CD4-positive, alpha-beta memory T cell (primary cell): ENCODE measurements at regions not wholly inside any gene's neighbourhood (a gene's known extent, or its start where the extent isn't known, plus 50 kb on each side); places are given as distances from the start of the nearest gene placed in this dataset.

Experiments used
- CTCF ChIA-PET: fragments of 350-600 bp; sonication (Branson Sonifier 250); formaldehyde crosslinking; loops from one replicate; lab custom pipeline; 2021; ENCODE audit warnings: inconsistent platforms; ENCODE audit not compliant: partially characterized antibody; lab: Charles Lee
- POLR2A ChIA-PET: fragments of 350-600 bp; sonication (Branson Sonifier 250); formaldehyde crosslinking; loops from one replicate; lab custom pipeline; 2021; ENCODE audit not compliant: partially characterized antibody; lab: Charles Lee
- DNase-seq, 5 donors: peaks; one replicate each; pipeline versions ENCODE4 v3.0.0 to v3.0.0-alpha.2; 2020 to 2022; ENCODE audit warnings: mixed read lengths in 1 of 5
- H3K27ac ChIP-seq: one replicate; pipeline ENCODE4 v1.7.0; 2013; ENCODE audit warnings: low read depth, low read length
- H3K27me3 ChIP-seq: 2 replicates; pipeline ENCODE4 v1.7.0; 2013; ENCODE audit warnings: mild to moderate bottlenecking, low read length, moderate library complexity; ENCODE audit not compliant: insufficient read depth
- H3K36me3 ChIP-seq: 2 replicates; pipeline ENCODE4 v1.7.0; 2013; ENCODE audit warnings: mild to moderate bottlenecking, low read length, moderate library complexity; ENCODE audit not compliant: insufficient read depth
- H3K4me1 ChIP-seq: 2 replicates; pipeline ENCODE4 v1.7.0; 2013; ENCODE audit warnings: mild to moderate bottlenecking, low read length, moderate library complexity; ENCODE audit not compliant: insufficient read depth
- H3K4me3 ChIP-seq, 2 donors: one replicate each; pipeline ENCODE4 v1.7.0; 2013; ENCODE audit warnings: low read length in 2 of 2, mild to moderate bottlenecking in 1 of 2
- H3K9me3 ChIP-seq, 2 donors: one replicate each; pipeline ENCODE4 v1.7.0; 2013; ENCODE audit warnings: low read length in 2 of 2, control low read depth in 1 of 2; ENCODE audit not compliant: control insufficient read depth in 1 of 2
- H3K27ac Mint-ChIP-seq, 7 donors: one replicate each; pipeline ENCODE4 v1.8.0; 2020 to 2021; ENCODE audit warnings: mixed read lengths in 7 of 7, mild to moderate bottlenecking in 6 of 7, inconsistent platforms in 3 of 7, moderate library complexity in 3 of 7
- H3K27me3 Mint-ChIP-seq, 2 donors: one replicate each; pipeline ENCODE4 v1.8.0; 2020 to 2021; ENCODE audit warnings: mixed read lengths in 2 of 2
- H3K36me3 Mint-ChIP-seq, 2 donors: one replicate each; pipeline ENCODE4 v1.8.0; 2020 to 2021; ENCODE audit warnings: mixed read lengths in 2 of 2, inconsistent platforms in 1 of 2, mild to moderate bottlenecking in 1 of 2
- H3K4me1 Mint-ChIP-seq, 4 donors: one replicate each; pipeline ENCODE4 v1.8.0; 2020 to 2021; ENCODE audit warnings: mixed read lengths in 4 of 4, mild to moderate bottlenecking in 1 of 4
- H3K4me3 Mint-ChIP-seq, 8 donors: one replicate each; pipeline ENCODE4 v1.8.0; 2020 to 2021; ENCODE audit warnings: mixed read lengths in 8 of 8, mild to moderate bottlenecking in 7 of 8, moderate library complexity in 6 of 8, inconsistent platforms in 3 of 8
- H3K9me3 Mint-ChIP-seq, 8 donors: one replicate each; pipeline ENCODE4 v1.8.0; 2020 to 2021; ENCODE audit warnings: mixed read lengths in 8 of 8, mild to moderate bottlenecking in 5 of 8, inconsistent platforms in 3 of 8, moderate library complexity in 1 of 8
- intact Hi-C: fragments of 100-400 bp; cut with micrococcal nuclease; formaldehyde crosslinking; loops from one replicate; pipeline ENCODE4 v1.15.1; 2023

DNA sequence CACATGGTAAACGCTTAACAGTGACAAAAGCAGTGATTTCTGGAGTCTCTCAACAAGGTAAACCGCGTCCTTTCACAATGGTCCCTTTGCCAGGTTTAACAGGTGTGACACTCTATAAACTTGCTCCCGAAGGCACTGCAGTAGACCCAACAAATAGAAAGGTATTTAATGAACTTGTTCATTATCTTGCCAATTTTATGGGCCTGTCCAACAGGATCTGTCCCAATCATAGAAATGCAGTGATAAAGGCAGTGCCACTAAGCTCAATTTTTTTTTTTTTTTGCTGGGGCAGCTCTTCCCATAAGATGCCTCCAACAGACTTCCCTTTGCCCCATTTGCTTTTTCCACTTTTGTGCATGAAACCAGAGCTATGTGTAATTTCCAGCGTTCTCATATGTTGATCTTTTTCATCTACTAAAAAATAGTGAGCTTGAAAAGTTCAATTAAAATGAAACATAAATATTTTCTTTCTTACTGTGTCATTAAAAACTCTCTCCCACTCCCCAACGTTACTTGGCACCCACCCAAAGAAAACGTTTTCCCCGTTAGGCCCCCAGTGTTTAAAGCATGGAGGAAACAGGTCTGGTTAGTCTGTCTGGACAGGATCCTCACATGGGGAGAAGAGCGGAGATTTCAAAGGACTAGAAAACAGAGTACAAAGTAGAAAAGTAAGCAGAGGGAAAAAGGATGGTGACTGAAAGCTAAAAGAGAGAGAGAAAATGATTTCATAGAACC lies 80.9 kb upstream of the SPATA31D4 start:
- ChIA-PET POLR2A (no interaction called here), CTCF (no interaction called here)
- DNase-seq: no peak
- H3K4me1 ChIP-seq: no peaks in the 10 kb centered on the region
- no peaks in the 10 kb centered on the region for H3K27me3 ChIP-seq
- H3K27ac ChIP-seq: no peak overlapping the region
- no peaks in the 10 kb centered on the region for H3K9me3 ChIP-seq
- Mint-ChIP-seq H3K4me3 (no peak overlapping the region), H3K27me3 (no peaks in the 10 kb centered on the region), H3K9me3 (peaks cover 0 to 2% (median 0%) of the 10 kb centered on the region in 8 donors), H3K36me3 (no peaks in the 10 kb centered on the region), H3K4me1 (no peaks in the 10 kb centered on the region), H3K27ac (no peak overlapping the region)
- intact Hi-C loops: no loop called here
- no peak overlapping the region for H3K4me3 ChIP-seq
- H3K36me3 ChIP-seq: no peaks in the 10 kb centered on the region

DNA sequence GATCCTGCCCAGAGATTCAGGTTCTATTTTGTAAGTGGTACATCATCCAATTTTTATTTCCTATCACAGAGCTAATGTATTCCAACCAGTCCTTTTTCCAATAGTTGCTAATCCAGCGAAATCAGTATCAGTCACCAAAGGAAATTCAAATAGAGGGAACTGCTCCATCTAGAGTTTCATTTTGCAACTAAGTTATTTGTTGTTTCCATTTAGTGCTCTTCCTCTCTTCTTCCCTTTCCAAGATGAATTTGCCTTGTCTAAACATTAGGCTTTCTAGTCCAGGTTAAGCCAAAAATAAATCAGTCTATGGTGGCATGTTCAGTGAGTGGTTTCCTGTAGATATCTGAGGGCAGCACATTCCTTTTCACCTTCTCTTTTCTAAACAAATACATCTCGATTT lies 79.8 kb upstream of the SPATA31D4 start:
- intact Hi-C loops: no loop called here
- ChIA-PET POLR2A (no interaction called here), CTCF (no interaction called here)
- Mint-ChIP-seq H3K4me1 (no peaks in the 10 kb centered on the region), H3K27ac (no peak overlapping the region), H3K27me3 (no peaks in the 10 kb centered on the region), H3K36me3 (no peaks in the 10 kb centered on the region), H3K9me3 (peaks cover 0 to 2% (median 0%) of the 10 kb centered on the region in 8 donors), H3K4me3 (no peak overlapping the region)
- Histone ChIP-seq H3K9me3 (no peaks in the 10 kb centered on the region), H3K27ac (no peak overlapping the region), H3K4me3 (no peak overlapping the region), H3K4me1 (no peaks in the 10 kb centered on the region), H3K36me3 (no peaks in the 10 kb centered on the region), H3K27me3 (no peaks in the 10 kb centered on the region)
- DNase-seq: no peak

DNA sequence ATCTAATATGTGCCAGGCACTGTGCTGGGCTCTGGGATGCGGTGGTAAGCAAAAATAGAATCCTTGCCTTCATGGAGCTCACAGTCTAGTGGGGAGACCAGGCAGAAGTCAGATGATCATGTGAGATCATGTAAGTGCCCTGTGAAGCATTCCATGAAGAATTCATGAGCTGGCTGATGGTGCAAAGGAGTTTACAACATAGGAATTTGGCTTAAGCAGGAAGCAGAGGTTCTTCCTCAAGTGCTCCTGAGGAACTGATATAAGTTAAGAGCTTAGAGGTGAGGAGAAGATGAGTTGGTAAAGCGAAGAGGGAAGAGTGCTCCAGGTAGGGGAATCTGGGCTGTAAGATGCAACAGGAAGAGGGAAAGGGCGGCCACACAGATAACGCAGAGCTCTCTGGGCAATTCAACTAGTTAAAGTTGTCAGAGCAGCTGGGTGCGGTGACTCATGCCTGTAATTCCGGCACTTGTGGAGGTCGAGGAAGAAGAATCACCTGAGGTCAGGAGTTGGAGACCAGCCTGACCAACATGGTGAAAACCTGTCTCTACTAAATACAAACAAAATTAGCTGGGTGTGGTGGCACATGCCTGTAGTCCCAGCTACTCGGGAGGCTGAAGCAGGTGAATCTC lies 78.5 kb upstream of the SPATA31D4 start:
- Mint-ChIP-seq H3K27ac (no peak overlapping the region), H3K4me3 (no peak overlapping the region), H3K4me1 (no peaks in the 10 kb centered on the region), H3K36me3 (no peaks in the 10 kb centered on the region), H3K27me3 (no peaks in the 10 kb centered on the region), H3K9me3 (no peaks in the 10 kb centered on the region)
- Histone ChIP-seq H3K9me3 (no peaks in the 10 kb centered on the region), H3K27ac (no peak overlapping the region), H3K27me3 (no peaks in the 10 kb centered on the region), H3K36me3 (no peaks in the 10 kb centered on the region), H3K4me3 (no peak overlapping the region), H3K4me1 (no peaks in the 10 kb centered on the region)
- POLR2A ChIA-PET: no interaction called here
- no peak for DNase-seq
- CTCF ChIA-PET: no interaction called here
- intact Hi-C loops: no loop called here

GRCh38 chr9:81850724-81851123 lies 77.5 kb upstream of the SPATA31D4 start:
- Mint-ChIP-seq H3K27ac (no peak overlapping the region), H3K36me3 (no peaks in the 10 kb centered on the region), H3K4me1 (no peaks in the 10 kb centered on the region), H3K27me3 (no peaks in the 10 kb centered on the region), H3K9me3 (peaks cover 0 to 1% (median 0%) of the 10 kb centered on the region in 8 donors), H3K4me3 (no peak overlapping the region)
- Histone ChIP-seq H3K27ac (no peak overlapping the region), H3K27me3 (no peaks in the 10 kb centered on the region), H3K4me1 (no peaks in the 10 kb centered on the region), H3K4me3 (no peak overlapping the region), H3K36me3 (no peaks in the 10 kb centered on the region), H3K9me3 (no peaks in the 10 kb centered on the region)
- ChIA-PET POLR2A (no interaction called here), CTCF (no interaction called here)
- intact Hi-C loops: no loop called here
- no peak for DNase-seq

DNA sequence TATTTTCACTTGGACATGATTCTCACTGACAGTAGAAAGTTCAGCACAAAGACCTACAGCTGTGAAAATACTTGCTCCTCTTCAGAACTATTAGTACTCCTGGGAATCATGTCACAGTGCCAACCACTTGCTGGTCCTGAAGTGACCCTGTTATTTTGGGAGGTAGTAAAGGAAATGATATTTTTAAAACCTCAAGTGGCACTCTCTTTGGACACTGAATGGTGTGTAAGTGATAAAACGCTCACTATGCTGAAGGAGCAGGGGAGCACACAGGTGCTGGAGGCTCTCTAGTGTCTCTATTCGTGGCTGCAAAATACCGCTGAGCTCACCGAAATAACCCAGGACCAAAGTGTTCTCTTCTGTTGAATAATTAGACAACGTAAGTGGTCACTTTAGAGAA lies 76.9 kb upstream of the SPATA31D4 start:
- ChIA-PET POLR2A (no interaction called here), CTCF (no interaction called here)
- no peaks in the 10 kb centered on the region for H3K4me1 Mint-ChIP-seq
- no peak overlapping the region for H3K27ac Mint-ChIP-seq
- H3K27me3 ChIP-seq: no peaks in the 10 kb centered on the region
- H3K27ac ChIP-seq: no peak overlapping the region
- no peak overlapping the region for H3K4me3 Mint-ChIP-seq
- DNase-seq: no peak
- no peaks in the 10 kb centered on the region for H3K4me1 ChIP-seq
- no peaks in the 10 kb centered on the region for H3K9me3 ChIP-seq
- peaks cover 0 to 1% (median 0%) of the 10 kb centered on the region in 8 donors for H3K9me3 Mint-ChIP-seq
- H3K36me3 ChIP-seq: no peaks in the 10 kb centered on the region
- intact Hi-C loops: no loop called here
- H3K27me3 Mint-ChIP-seq: no peaks in the 10 kb centered on the region
- H3K36me3 Mint-ChIP-seq: no peaks in the 10 kb centered on the region
- H3K4me3 ChIP-seq: no peak overlapping the region

- no peaks in the 10 kb centered on the region for H3K27me3 Mint-ChIP-seq
- ChIA-PET CTCF (interaction anchor here (1.1 kb wide), 1 partner anchor 29 kb away, joined by 3 read pairs; no protein-coding TSS in a partner anchor), POLR2A (no interaction called here)
Observed at GRCh38 chr9:81852820-81853219, 75.4 kb upstream of the SPATA31D4 start.

DNA sequence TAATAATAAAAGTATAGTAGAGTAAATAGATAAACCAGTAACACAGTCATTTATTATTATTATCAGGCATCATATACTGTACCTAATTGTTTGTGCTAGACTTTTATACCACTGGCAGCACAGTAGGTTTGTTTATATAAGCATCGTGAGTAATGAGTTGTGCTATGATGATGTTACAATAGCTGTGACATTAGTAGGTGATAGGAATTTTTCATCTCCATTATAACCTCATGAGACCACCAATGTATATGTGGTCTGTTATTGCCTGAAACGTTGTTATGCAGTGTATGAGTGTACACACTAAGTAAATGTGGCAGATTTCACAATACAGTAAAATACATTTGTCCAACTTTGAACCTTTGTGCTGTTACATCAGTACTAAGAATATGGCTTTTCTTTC lies 72.7 kb upstream of the SPATA31D4 start:
- Mint-ChIP-seq H3K4me3 (no peak overlapping the region), H3K4me1 (no peaks in the 10 kb centered on the region), H3K9me3 (peaks cover 0 to 3% (median 0%) of the 10 kb centered on the region in 8 donors), H3K27me3 (no peaks in the 10 kb centered on the region), H3K27ac (no peak overlapping the region), H3K36me3 (no peaks in the 10 kb centered on the region)
- no peak overlapping the region for H3K27ac ChIP-seq
- no peaks in the 10 kb centered on the region for H3K4me1 ChIP-seq
- no peak overlapping the region for H3K4me3 ChIP-seq
- CTCF ChIA-PET: interaction anchor here (1.0 kb wide), 1 partner anchor 49 kb away, joined by 3 read pairs; no protein-coding TSS in a partner anchor
- H3K27me3 ChIP-seq: no peaks in the 10 kb centered on the region
- POLR2A ChIA-PET: no interaction called here
- no peaks in the 10 kb centered on the region for H3K9me3 ChIP-seq
- no peaks in the 10 kb centered on the region for H3K36me3 ChIP-seq
- intact Hi-C loops: no loop called here
- DNase-seq: no peak

More at GRCh38 chr9:81852820-81853219, 75.4 kb upstream of the SPATA31D4 start:
- Mint-ChIP-seq H3K27ac (no peak overlapping the region), H3K36me3 (no peaks in the 10 kb centered on the region), H3K9me3 (peaks cover 0 to 1% (median 0%) of the 10 kb centered on the region in 8 donors), H3K4me1 (no peaks in the 10 kb centered on the region), H3K4me3 (no peak overlapping the region)
- H3K9me3 ChIP-seq: no peaks in the 10 kb centered on the region
- H3K4me1 ChIP-seq: no peaks in the 10 kb centered on the region
- intact Hi-C loops: no loop called here
- no peaks in the 10 kb centered on the region for H3K27me3 ChIP-seq
- DNase-seq: no peak
- H3K4me3 ChIP-seq: no peak overlapping the region
- H3K36me3 ChIP-seq: no peaks in the 10 kb centered on the region
- no peak overlapping the region for H3K27ac ChIP-seq
